ENCODE measurements at regions not wholly inside any gene's neighbourhood (a gene's known extent, or its start where the extent isn't known, plus 50 kb on each side); places are given as distances from the start of the nearest gene placed in this dataset.
"Not testable (repeated sequence)": the region's sequence is repeated elsewhere in the genome, so short reads cannot be mapped to it uniquely, and the experiment has no call there.

DNA sequence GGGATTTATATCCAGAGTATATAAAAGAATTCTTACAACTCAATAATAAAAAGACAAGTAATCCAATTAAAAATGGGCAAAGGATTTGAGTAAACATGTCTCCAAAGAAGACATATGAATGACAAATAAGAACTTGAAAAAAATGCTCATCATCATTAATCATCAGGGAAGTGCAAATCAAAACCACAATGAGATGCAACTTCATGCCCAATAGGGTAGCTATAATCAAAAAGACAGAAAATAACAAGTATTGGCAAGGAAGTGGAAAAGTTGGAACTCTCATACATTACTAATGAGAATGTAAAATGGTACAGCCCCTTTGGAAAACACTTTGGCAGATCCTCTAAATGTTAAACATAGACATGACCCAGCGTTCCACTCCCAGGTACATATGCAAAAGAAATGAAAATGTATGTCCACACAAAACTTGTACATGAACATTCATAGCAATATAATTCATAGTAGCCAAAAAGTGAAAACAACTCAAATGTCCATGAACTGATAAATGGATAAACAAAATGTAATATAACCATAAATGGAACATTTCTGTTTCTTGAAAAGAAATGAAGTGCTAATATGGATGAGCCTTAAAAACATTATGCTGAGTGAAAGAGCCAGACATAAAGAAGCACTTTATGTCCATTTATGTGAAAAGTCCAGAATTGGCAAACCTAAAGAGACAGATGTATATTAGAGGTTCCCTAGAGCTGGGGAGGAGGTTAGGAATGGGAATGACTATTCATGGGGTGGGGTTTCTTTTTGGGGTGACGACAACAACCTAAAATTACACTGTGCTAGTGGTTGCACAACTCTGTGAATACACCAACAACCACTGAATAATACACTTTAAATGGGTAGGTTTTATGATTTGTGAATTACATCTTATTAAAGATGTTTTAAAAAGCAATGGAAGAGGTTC lies 259.7 kb downstream of the RHOU start:
- DNase-seq = no peak

DNA sequence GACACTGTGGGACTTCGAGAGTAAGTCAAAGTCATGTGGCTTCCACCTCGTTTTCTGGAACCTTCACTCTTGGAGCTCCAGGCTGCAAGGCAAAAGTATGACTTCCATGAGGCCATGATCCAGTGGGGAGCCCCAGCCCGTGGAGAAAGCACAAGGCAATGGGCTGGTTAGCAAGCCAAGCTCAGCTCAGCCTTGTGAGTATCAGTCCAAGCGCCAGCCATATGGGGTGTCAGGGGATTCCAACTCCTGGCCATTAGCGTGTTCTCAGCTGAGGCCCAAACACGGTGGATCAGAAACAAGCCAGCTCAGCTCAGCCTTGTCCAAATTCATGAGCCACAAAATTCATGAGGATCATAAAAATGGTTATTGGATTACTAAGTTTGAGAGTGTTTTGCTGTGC lies 261.0 kb downstream of the RHOU start:
- no peak for DNase-seq

DNA sequence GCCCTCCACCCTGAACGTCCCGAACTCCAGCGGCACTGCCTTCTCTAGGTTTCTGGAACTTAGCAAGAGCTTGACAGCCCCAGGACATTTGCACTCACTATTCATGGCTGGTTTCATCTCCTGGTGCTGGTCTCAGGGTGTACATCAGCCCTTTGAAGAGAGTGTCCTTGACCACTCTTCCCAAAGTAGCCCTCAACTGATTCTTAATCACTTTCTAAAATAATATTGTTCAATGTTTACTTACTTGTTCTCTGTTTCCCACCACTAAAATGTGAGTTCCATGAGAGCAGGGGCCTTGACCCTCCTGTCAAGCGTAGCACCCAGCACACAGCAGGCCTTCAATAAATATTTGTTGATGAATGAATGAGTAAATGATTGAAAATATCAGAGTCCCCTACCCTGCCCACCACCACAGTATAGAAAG lies 262.5 kb downstream of the RHOU start:
- DNase-seq = no peak

DNA sequence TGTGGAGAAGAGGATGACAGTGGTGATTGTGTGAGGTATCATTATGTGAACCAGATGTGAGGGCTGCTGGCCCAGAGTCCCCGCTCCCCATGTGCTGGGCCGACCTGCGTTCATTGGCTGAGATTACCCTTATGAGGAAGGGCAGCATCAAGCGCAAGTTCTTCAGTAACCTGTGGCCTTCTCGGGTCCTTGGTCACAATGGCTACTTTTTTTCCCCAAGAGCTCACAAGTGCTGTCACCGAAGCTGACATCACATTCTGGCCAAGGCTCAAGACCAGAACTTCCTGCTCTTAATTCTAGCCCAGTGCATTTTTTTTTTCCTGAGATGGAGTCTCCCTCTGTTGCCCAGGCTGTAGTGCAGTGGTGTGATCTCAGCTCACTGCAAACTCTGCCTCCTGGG lies 262.9 kb downstream of the RHOU start:
- DNase-seq = no peak

DNA sequence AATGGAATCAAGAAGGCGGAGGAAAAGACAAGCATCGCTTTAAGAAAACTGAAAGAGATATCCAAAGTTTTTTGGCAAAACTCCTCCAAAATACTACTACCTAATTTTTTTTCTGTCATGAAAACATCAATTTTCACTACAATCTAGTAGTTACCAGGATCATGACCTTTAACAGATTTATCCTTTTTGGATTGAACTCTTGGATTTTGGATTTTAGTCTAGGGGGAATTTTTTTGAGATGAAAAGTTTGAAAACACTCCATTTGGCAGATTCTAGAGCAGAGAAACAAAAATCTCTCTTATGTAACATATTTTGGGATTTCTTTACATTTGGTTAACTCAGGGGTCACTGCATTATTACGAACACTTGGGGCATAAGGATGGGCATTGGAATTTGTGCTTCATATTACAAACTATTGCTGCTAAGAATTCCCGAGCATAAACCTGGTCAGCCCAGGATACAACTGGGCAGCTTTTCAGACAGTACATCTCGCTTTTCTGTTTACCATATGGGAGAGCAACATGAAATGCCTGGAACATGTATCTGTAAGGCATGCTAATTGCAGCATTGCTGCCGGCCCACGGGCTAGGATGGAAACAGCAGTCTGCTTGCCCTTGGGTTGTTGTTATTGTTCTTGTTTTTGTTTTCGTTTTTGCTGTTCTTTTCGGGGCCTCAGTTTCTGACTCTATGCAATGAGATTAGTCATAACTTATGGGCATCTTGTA lies 264.3 kb downstream of the RHOU start:
- DNase-seq = no peak

DNA sequence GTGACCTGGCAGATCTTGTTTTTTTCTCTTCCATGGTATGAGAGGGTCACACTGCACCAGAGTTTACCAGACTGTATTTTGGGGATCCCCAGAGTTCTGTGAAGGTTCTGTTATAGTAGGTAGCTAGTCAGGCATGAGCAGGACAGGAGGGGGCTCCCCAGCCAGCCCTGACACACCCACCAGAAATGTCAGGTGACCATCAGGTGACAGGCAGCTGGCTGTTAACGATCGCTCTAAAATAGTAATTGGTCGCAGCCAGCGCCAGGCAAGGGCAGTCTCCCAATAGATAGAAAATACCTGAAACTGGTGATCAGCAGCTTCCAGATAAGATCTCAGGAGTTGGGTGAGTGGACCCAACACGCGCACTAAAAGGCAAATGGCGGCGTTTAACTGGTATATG lies 264.9 kb downstream of the RHOU start:
- no peak for DNase-seq

DNA sequence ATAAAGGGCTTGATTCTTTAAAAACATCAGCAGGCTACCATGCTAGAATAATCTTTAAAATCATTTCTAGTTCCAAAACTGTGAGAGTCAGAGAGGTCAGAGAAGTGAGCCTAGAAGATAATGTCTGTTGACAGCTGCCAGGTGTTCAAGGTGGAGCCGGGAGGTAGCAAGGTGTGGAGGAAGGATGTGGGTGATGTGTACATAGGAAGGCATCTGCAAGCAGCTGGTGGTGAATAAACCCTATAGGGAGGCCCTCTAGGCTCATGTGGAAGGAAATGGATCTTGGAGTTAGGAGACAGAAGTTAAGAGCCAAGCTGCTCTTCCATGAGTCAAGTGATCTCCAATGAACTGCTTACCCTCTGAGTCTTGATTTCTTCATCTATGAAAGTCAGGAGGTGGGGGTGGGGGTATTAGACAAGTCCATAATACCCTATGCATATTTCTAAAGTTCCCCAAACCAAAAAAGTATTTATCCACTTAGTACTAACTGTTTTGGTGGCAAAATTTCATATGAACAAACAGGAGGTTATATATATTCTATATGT lies 266.3 kb downstream of the RHOU start:
- no peak for DNase-seq

DNA sequence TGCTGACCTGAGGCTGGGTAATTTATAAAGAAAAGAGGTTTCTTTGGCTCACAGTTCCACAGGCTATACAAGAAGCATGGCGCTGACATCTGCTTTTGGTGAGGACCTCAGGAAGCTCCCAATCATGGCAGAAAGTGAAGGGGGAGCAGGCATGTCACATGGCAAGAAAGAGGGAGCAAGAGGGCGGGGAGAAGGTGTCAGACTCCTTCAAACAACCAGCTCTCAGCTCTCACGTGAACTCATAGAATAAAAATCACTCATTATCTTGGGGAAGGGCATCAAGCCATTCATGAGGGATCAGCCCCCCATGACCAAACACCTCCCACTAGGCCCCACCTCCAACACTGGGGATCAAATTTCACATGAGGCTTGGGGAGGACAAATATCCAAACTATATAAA lies 266.8 kb downstream of the RHOU start:
- no peak for DNase-seq

DNA sequence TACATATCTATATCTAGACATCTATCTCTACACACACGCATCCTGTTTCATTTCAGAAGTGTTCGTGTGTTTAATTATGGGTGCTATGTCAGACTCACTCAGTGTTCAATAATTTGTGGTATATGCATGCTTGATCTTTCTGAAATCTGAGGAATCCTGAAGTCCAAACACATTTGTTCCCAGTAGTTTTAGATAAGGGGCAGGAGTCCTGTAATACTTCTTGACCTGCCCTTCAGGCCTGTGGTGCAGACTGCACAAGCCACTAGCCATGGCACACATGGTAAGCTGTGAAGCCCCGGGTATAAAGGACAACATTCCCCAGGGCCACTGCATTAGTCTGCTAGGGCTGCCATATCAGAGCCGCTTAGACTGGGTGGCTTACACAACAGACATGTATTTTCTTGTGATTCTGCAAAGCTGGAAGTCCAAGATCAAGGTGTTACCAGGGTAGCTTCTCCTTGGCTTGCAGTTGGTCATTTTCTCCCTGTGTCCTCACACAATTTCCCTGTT lies 267.2 kb downstream of the RHOU start:
- DNase-seq = no peak

DNA sequence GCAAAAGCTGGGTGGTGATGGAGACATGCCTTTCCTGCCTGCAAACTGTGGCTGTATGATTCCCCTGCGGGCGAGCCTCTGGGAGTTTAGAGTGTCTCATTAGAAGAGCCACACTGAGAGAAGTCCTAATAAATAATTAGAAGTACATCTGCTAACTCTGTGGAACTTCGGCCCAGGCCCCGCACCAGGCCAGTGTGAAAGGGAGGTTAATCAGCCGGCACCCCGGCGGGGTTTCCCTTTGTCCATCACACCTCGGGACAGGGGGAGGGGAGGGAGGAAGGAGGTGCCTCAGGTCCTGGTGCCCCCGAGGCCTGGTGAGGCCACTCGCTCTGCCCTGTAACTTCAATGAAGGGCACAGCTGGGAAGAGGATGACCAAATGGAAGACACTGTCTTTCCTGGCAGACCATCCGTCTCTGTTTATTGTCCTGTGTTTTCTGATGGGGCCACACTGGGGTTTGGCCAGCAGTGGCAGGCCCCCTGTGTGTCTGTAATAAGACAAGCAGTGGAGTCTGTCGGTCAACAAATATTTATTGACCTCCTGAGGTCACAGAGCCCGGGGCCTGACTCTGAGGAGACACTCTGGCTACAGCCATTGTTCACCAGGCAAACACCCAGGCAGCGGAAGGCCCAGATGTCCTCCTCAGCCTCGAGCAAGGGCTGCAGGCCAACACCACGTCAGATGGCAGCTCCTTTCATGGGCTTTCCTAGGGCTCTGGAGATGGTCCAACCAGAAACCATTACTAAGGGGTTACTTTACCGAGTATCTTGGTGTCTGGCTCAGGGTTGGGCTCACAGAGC lies 267.5 kb upstream of the RAB4A start:
- DNase-seq = no peak

DNA sequence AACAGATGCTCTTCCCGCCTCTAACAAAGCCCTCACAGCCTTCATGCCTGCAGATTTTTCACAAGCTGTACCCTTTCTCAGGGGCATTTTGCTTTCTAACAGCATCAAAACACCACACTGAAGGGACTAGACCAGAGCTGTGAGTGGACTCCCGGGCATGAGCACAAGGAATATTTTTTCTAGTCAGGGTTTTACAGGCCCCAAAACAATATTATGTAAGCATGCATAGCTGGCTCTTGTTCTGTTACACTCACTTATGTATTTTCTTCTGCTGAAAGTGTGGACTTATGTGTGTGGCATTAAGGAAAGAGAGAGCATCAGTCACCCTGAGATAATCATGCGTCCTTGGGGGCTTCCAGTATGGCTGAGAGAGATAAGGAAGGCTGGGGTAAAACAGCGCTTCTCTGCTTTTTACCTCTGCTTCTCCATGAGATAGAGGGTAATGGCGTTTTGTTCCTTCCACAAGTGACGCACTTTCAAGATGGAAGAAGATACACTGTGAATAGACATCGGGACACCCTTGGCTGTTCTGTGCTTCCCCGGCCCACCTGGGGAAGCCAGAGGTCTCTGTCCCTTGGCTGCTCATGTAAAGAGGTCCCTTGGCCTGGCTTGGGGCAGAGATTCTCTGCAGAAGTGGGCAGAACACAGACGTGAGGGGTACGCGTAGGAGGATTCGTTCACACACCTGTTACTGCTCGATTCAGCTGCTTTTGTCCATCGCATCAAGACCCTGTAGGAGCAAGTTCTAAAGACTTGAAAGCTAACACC lies 266.7 kb upstream of the RAB4A start:
- DNase-seq = no peak

DNA sequence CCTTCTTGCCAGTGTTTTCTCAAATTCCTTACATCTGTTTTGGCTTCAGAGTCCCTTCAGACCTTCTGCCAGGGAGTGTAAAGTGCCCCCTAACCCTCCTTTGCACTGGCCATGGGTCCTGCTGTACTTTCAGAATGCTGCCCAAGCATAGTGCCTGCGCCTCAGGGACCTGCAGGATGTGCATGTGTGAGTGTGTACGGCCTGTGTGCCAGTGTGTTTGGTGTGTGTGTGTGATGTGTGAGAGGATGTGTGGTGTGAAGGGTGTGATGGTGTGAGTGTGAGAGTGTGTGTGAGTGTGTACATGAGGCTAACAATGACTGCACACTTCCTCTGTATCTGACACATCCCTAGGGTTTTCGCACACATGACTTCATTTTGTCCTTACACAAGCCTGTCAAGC lies 265.8 kb upstream of the RAB4A start:
- no peak for DNase-seq

DNA sequence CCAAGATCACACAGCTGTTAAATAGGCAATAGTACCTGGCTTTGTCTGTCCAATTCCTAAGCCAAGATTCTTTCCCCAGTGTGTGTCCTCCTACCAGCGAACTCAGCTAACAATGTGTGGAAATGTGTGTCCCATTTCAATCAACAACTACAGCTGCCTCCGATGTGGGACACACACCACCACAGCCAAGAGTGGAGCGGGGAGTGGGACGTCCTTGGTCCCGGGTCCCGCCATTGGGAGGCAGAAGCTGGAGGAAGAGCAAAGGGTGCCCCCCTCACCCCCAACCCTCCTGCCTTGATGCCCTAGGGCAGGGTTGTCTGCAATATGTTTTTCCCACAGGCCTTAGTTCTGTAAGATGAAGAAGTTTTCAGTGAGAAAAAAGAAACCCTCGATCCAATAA lies 265.4 kb upstream of the RAB4A start:
- no peak for DNase-seq

DNA sequence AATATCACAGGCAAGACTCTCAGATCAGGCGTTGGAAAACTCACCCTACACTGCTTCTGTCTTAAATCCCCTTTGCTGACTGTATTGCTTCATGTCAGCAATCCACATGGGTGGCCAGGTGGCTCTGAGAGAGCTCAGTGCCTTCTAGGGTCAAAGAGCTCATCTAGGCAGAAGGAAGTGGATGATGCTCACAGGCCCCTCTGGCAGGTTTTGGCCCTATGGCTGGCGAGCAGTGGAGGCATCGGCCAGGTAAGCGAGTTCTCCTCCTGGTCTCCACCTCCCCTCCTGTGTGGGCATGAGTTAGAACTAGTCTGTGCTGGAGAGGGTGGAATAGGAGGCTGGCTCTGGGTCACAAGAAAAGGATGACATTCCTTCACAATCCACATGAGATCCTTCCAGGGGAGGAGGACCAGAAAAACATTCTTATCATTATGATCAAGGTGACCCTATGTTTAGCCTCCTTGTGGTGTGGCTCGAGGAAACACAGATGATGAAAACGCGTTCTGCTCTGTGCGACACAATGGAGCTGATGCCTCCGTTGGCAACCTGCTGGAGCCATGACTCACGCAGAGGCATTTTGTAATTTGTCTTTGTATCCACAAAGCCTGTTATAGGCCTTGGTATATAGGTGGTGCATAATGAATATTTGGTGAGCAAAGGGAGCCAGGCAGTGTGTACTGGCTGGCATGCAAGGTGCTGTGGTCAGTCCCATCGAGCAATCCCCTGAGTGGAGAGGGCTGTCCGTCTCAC lies 264.6 kb upstream of the RAB4A start:
- DNase-seq = no peak

DNA sequence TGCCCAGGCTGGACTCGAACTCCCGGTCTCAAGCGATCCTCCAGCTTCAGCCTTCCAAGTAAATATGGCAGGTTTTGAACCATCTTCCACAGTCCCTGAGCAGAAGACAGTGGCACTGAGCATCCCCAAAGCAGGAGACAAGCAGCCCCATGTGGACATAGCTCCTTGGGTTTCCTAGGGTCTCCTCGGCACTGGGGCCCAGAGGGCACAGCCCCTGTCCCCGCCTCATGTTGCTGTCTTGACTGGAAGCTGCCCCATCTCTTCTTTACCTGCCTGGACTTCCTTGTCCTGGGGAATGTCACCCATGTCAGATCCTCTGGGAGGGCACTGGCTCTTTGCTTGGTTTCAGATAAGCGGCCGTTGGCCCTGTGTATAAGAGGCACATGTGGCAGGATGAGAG lies 263.7 kb upstream of the RAB4A start:
- DNase-seq = no peak

DNA sequence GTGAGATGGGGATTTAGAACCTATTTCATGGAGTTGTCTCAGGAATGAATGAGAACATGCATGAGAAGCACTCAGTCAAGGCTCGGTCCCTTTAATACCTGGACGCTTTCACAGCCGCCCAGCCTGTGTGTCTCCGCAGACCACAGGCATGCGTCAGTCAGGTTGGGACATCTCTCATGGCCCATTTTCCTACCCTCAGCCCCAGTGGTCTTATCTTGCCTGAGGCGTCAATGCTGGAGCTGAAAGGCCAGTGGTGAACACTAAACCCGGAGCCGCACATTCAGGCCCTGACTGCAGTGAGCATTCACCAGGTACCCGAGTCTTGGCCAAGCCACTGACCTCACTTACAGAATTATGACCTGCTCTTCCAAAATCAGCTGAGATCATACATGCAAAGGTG lies 263.2 kb upstream of the RAB4A start:
- no peak for DNase-seq

DNA sequence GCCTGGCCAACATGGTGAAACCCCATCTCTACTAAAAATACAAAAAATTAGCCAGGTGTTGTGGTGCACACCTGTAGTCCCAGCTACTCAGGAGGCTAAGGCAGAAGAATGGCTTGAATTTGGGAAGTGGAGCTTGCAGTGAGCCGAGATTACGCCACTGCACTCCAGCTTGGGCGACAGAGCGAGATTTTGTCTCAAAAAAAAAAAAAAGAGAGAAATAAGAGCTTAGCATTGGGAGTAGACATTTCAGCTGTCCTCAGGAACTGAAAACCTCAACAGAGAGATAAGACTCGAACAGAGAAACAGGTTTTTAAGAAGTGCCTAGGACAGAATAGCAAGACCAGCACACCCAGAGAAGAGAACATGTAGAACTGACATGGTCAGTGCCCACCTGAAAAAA lies 262.6 kb upstream of the RAB4A start:
- DNase-seq = not testable (repeated sequence)

DNA sequence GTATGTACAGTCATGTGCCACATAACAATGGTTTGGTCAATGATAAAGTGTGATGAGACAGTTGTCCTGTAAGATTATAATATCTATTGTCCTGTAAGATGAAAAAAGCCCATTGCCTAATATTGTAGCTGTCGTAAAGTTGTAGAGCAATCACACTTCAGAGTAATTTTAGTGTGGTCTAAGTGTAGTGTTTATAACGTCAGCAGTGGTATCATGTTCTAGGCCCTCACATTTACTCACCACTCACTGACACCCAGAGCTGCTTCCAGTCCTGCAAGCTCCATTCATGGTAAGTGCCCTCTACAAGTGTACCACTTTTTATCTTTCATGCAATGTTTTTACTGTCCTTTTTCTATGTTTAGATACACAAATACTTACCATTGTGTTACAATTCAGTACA lies 259.9 kb upstream of the RAB4A start:
- no peak for DNase-seq

DNA sequence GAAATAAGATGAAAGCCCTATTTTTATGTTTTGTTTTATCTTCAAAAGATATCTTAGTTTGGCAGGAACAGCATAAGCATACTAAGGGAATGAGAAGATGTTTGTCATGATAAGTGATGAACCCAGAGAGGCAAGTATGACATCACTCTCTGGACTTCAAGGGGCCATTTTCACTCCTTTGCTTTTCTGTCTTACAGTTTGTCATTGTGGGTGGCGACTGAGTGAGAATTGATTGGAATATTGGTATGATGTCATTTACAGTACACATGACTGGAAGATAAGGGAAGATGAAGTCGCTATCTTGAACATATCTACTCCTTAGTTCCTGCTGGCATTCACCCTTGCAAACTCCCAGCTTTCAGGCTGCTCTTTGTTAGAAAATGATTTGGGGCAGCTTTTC lies 258.1 kb upstream of the RAB4A start:
- no peak for DNase-seq

DNA sequence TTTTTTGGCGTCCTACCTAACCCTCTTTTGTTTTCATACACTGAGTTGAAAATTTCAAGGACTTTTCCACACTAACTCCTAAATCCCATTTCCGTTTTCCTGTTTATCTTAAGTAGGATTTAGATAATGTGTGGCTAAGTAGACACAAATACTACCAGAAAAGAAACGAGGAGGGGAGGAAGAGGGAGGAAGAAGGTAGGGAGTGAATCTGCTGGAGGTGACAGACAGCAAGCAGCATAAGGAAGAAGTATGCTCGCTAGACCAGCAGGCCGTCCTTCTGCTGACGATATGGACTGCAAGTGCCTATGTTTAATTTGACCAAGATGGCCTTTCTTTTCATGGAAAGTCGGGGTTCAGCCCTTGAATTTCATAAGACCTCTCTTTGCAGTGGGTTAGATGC lies 256.9 kb upstream of the RAB4A start:
- no peak for DNase-seq

DNA sequence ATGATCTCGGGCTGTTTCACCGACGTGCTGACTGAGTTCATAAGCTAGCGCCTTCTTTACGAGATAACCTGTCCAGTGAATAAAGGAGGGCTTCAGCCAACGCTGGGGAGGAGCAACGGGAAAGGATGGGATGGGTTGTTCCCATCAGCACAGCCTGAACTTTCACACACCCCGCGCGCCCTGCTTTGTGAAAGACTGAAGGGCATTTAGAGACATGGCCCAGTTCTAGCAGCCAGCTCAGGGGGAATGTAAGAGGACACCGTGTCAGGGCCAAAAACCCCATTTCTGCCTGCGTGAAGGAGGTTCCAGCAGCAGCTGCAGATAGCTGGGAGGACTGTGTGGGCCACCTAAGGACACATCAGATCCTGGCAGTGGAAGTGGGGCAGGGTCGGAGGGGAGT lies 255.1 kb upstream of the RAB4A start:
- DNase-seq = no peak

DNA sequence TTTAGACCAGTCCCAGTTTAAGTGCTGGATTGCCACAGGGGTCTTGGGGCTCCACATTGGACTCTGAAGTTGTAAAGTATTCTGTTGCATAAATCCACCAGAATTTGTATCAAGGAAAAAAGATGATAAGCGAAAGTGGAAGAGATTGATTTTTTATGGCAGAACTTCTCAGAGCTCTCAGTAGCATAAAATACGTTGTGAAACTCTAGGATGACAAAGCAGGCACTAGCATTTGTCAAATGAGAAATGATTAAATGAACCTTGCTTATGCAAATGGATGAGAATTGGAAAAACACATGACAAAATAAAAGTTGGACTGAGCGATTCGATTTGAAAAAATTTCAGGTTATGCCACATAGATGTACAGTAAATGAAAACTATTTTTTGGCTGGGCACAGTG lies 253.8 kb upstream of the RAB4A start:
- no peak for DNase-seq

Measured in EL (cell line).